ENCODE measurements at regions not wholly inside any gene's neighbourhood (a gene's known extent, or its start where the extent isn't known, plus 50 kb on each side); places are given as distances from the start of the nearest gene placed in this dataset.

GRCh38 chr2:176710657-176711186 is 441.5 kb downstream of the MTX2 start (continued):
- TF ChIP-seq NPAS2 (CRISPR knock-in tag; IDR thresholded peaks at IDR 0.05; ENCODE audit: borderline replicate concordance) (no peak), FOXS1 (CRISPR knock-in tag; IDR thresholded peaks at IDR 0.05) (no peak), CBX8 (IDR thresholded peaks at IDR 0.05) (no peak), PHF8 (IDR thresholded peaks at IDR 0.05; ENCODE audit: borderline replicate concordance, low read depth) (no peak), CEBPB (IDR thresholded peaks at IDR 0.05) (no peak), JUNB (IDR thresholded peaks at IDR 0.05) (no peak)

- H3K4me3 ChIP-seq = no peak overlapping the region
- H3K9me3 ChIP-seq = no peaks in the 10 kb centered on the region
- no peak for FAIRE-seq
- TF ChIP-seq SREBF2 (IDR thresholded peaks at IDR 0.05) (no peak), ELK1 (IDR thresholded peaks at IDR 0.05; ENCODE audit: low read depth, low read length) (no peak), MAZ (IDR thresholded peaks at IDR 0.05; ENCODE audit: borderline replicate concordance, low read depth, low read length) (no peak), RAD21 (conservative IDR thresholded peaks at IDR 0.05 in 1 of 2, IDR thresholded peaks at IDR 0.05 in 1 of 2) (no peak), EHF (CRISPR knock-in tag; IDR thresholded peaks at IDR 0.05) (no peak), POLR2A (IDR thresholded peaks at IDR 0.05; ENCODE audit: low read length) (no peak)
- no peak overlapping the region for H3K27ac ChIP-seq
- POLR2A ChIA-PET = no interaction called here
- H3K4me2 ChIP-seq = no peak overlapping the region
- H3K4me1 ChIP-seq = no peaks in the 10 kb centered on the region
- CTCF ChIA-PET = interaction anchor here (1.3 kb wide), 1 partner anchor 10 kb away, joined by 3 read pairs; no protein-coding TSS in a partner anchor
- ATAC-seq = no peak
- WGBS (ENCODE audit: missing lambda C conversion rate) = 27% methylated on average over 3 of the region's 3 CpGs
- no peak for DNase-seq (ENCODE audit: low read depth in 1 of 2, low spot score in 1 of 2)
Observed at GRCh38 chr2:176725873-176726645, 456.8 kb downstream of the MTX2 start.

- no peak for FAIRE-seq
- Histone ChIP-seq H3K4me3 (no peak overlapping the region), H3K4me2 (no peak overlapping the region), H3K27ac (no peak overlapping the region), H3K4me1 (no peaks in the 10 kb centered on the region), H3K9me3 (no peaks in the 10 kb centered on the region)
- ChIA-PET POLR2A (no interaction called here), CTCF (no interaction called here)
- WGBS (ENCODE audit: missing lambda C conversion rate) = 43% methylated on average over 4 of the region's 4 CpGs
- TF ChIP-seq RAD21 (conservative IDR thresholded peaks at IDR 0.05 in 1 of 2, IDR thresholded peaks at IDR 0.05 in 1 of 2) (no peak), EHMT2 (IDR thresholded peaks at IDR 0.05; ENCODE audit: low read depth) (no peak), ELK1 (IDR thresholded peaks at IDR 0.05; ENCODE audit: low read depth, low read length) (no peak), CHD2 (IDR thresholded peaks at IDR 0.05; ENCODE audit: low read length, partially characterized antibody) (no peak), HOXB5 (CRISPR knock-in tag; IDR thresholded peaks at IDR 0.05) (no peak), CBX2 (IDR thresholded peaks at IDR 0.05; ENCODE audit: borderline replicate concordance, low read depth) (no peak), HOXB13 (CRISPR knock-in tag; IDR thresholded peaks at IDR 0.05; ENCODE audit: low read depth) (no peak), HOXA7 (CRISPR knock-in tag; IDR thresholded peaks at IDR 0.05) (no peak), CBX8 (IDR thresholded peaks at IDR 0.05) (no peak), BHLHE40 (IDR thresholded peaks at IDR 0.05; ENCODE audit: low read depth, low read length) (no peak), PBX3 (IDR thresholded peaks at IDR 0.05) (no peak), ZNF302 (CRISPR knock-in tag; IDR thresholded peaks at IDR 0.05) (no peak), SMC3 (IDR thresholded peaks at IDR 0.05) (no peak), GATA3 (IDR thresholded peaks at IDR 0.05; ENCODE audit: borderline replicate concordance) (no peak), FOSB (CRISPR knock-in tag; IDR thresholded peaks at IDR 0.05) (no peak), JUNB (IDR thresholded peaks at IDR 0.05) (no peak), USF2 (IDR thresholded peaks at IDR 0.05) (no peak), MAZ (IDR thresholded peaks at IDR 0.05; ENCODE audit: borderline replicate concordance, low read depth, low read length) (no peak), CTCF (IDR thresholded peaks at IDR 0.05) (no peak)
- DNase-seq (ENCODE audit: low read depth in 1 of 2, low spot score in 1 of 2) = no peak
- ATAC-seq = no peak
Observed at GRCh38 chr2:176727696-176728095, 458.5 kb downstream of the MTX2 start.

Data from A549 (cell line).